GM23338 (cell line): ENCODE measurements at regions not wholly inside any gene's neighbourhood (a gene's known extent, or its start where the extent isn't known, plus 50 kb on each side); places are given as distances from the start of the nearest gene placed in this dataset.

Experiments
- ATAC-seq: fragments of 200-7000 bp; cut with Tn5 transposase; 3 replicates; pipeline ENCODE4 v1.9.1; 2020
- DNase-seq: peaks from one replicate; pipeline ENCODE4 v3.0.0-alpha.2; 2015; ENCODE audit warnings: low spot score
- H2AFZ ChIP-seq: fragments of 200-600 bp; sonication (generic); 2 replicates; pipeline ENCODE4 v1.8.0; 2016; ENCODE audit warnings: antibody characterized with exemption, mild to moderate bottlenecking, moderate library complexity
- H3F3A ChIP-seq: fragments of 200-600 bp; sonication (generic); replicated peaks from 2 replicates; pipeline ENCODE4 v1.8.0; 2017; ENCODE audit warnings: antibody characterized with exemption, mixed run types, low read depth
- H3K27ac ChIP-seq: fragments of 200-600 bp; sonication (generic); 2 replicates; pipeline ENCODE4 v1.6.1; 2016; ENCODE audit warnings: low read depth
- H3K27me3 ChIP-seq: fragments of 200-600 bp; sonication (generic); 2 replicates; pipeline ENCODE4 v1.8.0; 2016; ENCODE audit warnings: mild to moderate bottlenecking, mixed run types, moderate library complexity; ENCODE audit not compliant: insufficient read depth
- H3K36me3 ChIP-seq: fragments of 200-600 bp; sonication (generic); 2 replicates; pipeline ENCODE4 v1.8.0; 2016; ENCODE audit warnings: mild to moderate bottlenecking; ENCODE audit not compliant: insufficient read depth
- H3K4me1 ChIP-seq: fragments of 200-600 bp; sonication (generic); 2 replicates; pipeline ENCODE4 v1.8.0; 2016; ENCODE audit warnings: mild to moderate bottlenecking, moderate library complexity; ENCODE audit not compliant: insufficient read depth
- H3K4me2 ChIP-seq: fragments of 200-600 bp; sonication (generic); 2 replicates; pipeline ENCODE4 v1.7.1; 2017; ENCODE audit warnings: mixed run types
- H3K4me3 ChIP-seq: fragments of 200-600 bp; sonication (generic); 2 replicates; pipeline ENCODE4 v1.6.1; 2016; ENCODE audit warnings: mixed run types
- H3K79me2 ChIP-seq: fragments of 200-600 bp; sonication (generic); replicated peaks from 2 replicates; pipeline ENCODE4 v1.8.0; 2017; ENCODE audit warnings: mild to moderate bottlenecking; ENCODE audit not compliant: insufficient read depth
- H3K9me2 ChIP-seq: fragments of 200-600 bp; sonication (generic); 2 replicates; pipeline ENCODE4 v1.8.0; 2017; ENCODE audit not compliant: insufficient read depth
- H4K20me1 ChIP-seq: fragments of 200-600 bp; sonication (generic); replicated peaks from 2 replicates; pipeline ENCODE4 v1.8.0; 2017; ENCODE audit warnings: mild to moderate bottlenecking; ENCODE audit not compliant: insufficient read depth
- H3K27ac Mint-ChIP-seq: 2 replicates; pipeline ENCODE4 v1.8.0; 2020; ENCODE audit warnings: inconsistent platforms, mild to moderate bottlenecking, moderate library complexity, mixed read lengths
- H3K27me3 Mint-ChIP-seq: 3 replicates; pipeline ENCODE4 v1.8.0; 2022; ENCODE audit warnings: low read depth, mild to moderate bottlenecking, moderate library complexity, mixed read lengths, inconsistent platforms; ENCODE audit not compliant: insufficient read depth, poor library complexity
- H3K36me3 Mint-ChIP-seq: 3 replicates; pipeline ENCODE4 v1.8.0; 2021; ENCODE audit warnings: low read depth, mild to moderate bottlenecking, inconsistent platforms, moderate library complexity, mixed read lengths
- H3K4me1 Mint-ChIP-seq: 3 replicates; pipeline ENCODE4 v1.8.0; 2020; ENCODE audit warnings: mild to moderate bottlenecking, inconsistent platforms, mixed read lengths
- H3K4me3 Mint-ChIP-seq: 3 replicates; pipeline ENCODE4 v1.8.0; 2021; ENCODE audit warnings: moderate library complexity, mild to moderate bottlenecking, inconsistent platforms, mixed read lengths
- H3K9me3 Mint-ChIP-seq: 3 replicates; pipeline ENCODE4 v1.8.0; 2020; ENCODE audit warnings: moderate library complexity, mild to moderate bottlenecking, inconsistent platforms, mixed read lengths
- CREB1 ChIP-seq: fragments of 250-450 bp; sonication (Bioruptor Pico); IDR thresholded peaks from 2 replicates; pipeline ENCODE4 v1.5.0; 2020; ENCODE audit warnings: low read depth, mild to moderate bottlenecking, moderate library complexity
- CTCF ChIP-seq, 2 experiments: fragments of 200-600 bp in 1 of 2; sonication (generic) in 1 of 2; conservative IDR thresholded peaks; 2 replicates each; pipeline versions ENCODE4 v1.5.1 to v1.6.1; 2016 to 2017; ENCODE audit warnings: antibody characterized with exemption in 2 of 2, low read depth in 2 of 2, mild to moderate bottlenecking in 2 of 2, moderate library complexity in 1 of 2
- EZH2 ChIP-seq: fragments of 200-600 bp; sonication (generic); IDR thresholded peaks from one replicate; pipeline ENCODE4 v1.8.0; 2017; ENCODE audit warnings: antibody characterized with exemption, mild to moderate bottlenecking, low read depth; ENCODE audit not compliant: unreplicated experiment
- EZH2phosphoT487 ChIP-seq: fragments of 200-600 bp; sonication (generic); IDR thresholded peaks from one replicate; pipeline ENCODE4 v1.8.1; 2018; ENCODE audit warnings: antibody characterized with exemption; ENCODE audit not compliant: unreplicated experiment
- JUNB ChIP-seq: IDR thresholded peaks from one replicate; pipeline ENCODE4 v1.6.1; 2016; ENCODE audit warnings: antibody characterized with exemption; ENCODE audit not compliant: unreplicated experiment
- ZNF114 ChIP-seq: fragments of 250-450 bp; sonication (Bioruptor Pico); IDR thresholded peaks from 2 replicates; pipeline ENCODE4 v1.5.0; 2020; ENCODE audit warnings: mild to moderate bottlenecking, moderate library complexity
- ZNF331 ChIP-seq: fragments of 250-450 bp; sonication (Bioruptor Pico); IDR thresholded peaks from 2 replicates; pipeline ENCODE4 v1.5.0; 2020; ENCODE audit warnings: low read depth, mild to moderate bottlenecking, moderate library complexity
- ZNF462 ChIP-seq: fragments of 250-450 bp; sonication (Bioruptor Pico); IDR thresholded peaks from 2 replicates; pipeline ENCODE4 v1.5.0; 2020; ENCODE audit warnings: mild to moderate bottlenecking, moderate library complexity

DNA sequence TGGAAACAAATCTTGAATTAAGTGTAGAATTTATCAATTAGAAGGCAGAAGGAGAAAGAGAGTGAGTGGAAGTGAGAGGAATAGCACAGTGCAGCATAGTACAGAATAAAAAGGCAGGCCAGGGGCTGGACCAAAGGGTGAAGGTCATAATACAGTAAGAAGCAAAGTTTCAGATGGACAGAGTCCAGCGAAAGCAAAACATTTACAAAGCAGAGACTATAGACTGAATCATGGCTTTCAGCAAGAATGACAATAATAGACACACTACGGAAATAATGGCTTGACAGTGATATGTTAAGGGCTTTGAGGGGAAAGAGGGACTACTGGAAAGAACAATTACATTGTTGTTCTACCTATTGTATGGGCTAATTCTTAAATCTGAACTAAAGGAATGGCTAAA, 249.0 kb upstream of the CHD1 start:
- Histone ChIP-seq H3K9me2 (no peaks in the 10 kb centered on the region), H3K4me3 (no peak overlapping the region), H4K20me1 (no peaks in the 10 kb centered on the region), H3K27ac (no peak overlapping the region), H3K27me3 (no peaks in the 10 kb centered on the region), H3F3A (no peaks in the 10 kb centered on the region), H3K79me2 (no peaks in the 10 kb centered on the region), H3K36me3 (no peaks in the 10 kb centered on the region), H3K4me1 (no peaks in the 10 kb centered on the region), H2AFZ (no peak overlapping the region), H3K4me2 (no peak overlapping the region)
- no peak overlapping the region for H3K4me3 Mint-ChIP-seq
- DNase-seq (no peak), ATAC-seq (no peak)
- no peaks in the 10 kb centered on the region for H3K4me1 Mint-ChIP-seq
- H3K27ac Mint-ChIP-seq: no peak overlapping the region
- H3K27me3 Mint-ChIP-seq: no peaks in the 10 kb centered on the region
- no peaks in the 10 kb centered on the region for H3K9me3 Mint-ChIP-seq
- no peaks in the 10 kb centered on the region for H3K36me3 Mint-ChIP-seq
- no peak for TF ChIP-seq CREB1
- TF ChIP-seq CTCF (conservative IDR thresholded peaks at IDR 0.05; ENCODE audit: low read depth in 2 of 2): no peak
- TF ChIP-seq JUNB: no peak
- TF ChIP-seq ZNF331 (CRISPR knock-in tag): no peak
- no peak for TF ChIP-seq EZH2
- no peak for TF ChIP-seq ZNF462 (CRISPR knock-in tag)
- no peak for TF ChIP-seq ZNF114 (CRISPR knock-in tag)
- no peak for TF ChIP-seq EZH2phosphoT487
